Lower leg skin (tissue), 3 donors: ENCODE measurements at regions not wholly inside any gene's neighbourhood (a gene's known extent, or its start where the extent isn't known, plus 50 kb on each side); places are given as distances from the start of the nearest gene placed in this dataset.

Experiments used
- CTCF ChIP-seq, 3 donors: fragments of 450-650 bp; IDR thresholded peaks; one replicate each; pipeline ENCODE4 v1.5.1; 2016; ENCODE audit warnings: antibody characterized with exemption in 3 of 3, mild to moderate bottlenecking in 3 of 3, moderate library complexity in 2 of 3
- POLR2A ChIP-seq, 2 donors: fragments of 450-650 bp; IDR thresholded peaks; one replicate each; pipeline ENCODE4 v1.6.1; 2016 to 2017; ENCODE audit warnings: antibody characterized with exemption in 2 of 2, mild to moderate bottlenecking in 1 of 2, moderate library complexity in 1 of 2

GRCh38 chr9:115292584-115293279 is 174.8 kb upstream of the TNC start:
- TF ChIP-seq CTCF (IDR thresholded peaks at IDR 0.05) (no peak), POLR2A (IDR thresholded peaks at IDR 0.05) (no peak)
